Panc1 (cell line): ENCODE measurements at regions not wholly inside any gene's neighbourhood (a gene's known extent, or its start where the extent isn't known, plus 50 kb on each side); places are given as distances from the start of the nearest gene placed in this dataset.

ENCODE experiments used
- ATAC-seq: fragments of 200-7000 bp; cut with Tn5 transposase; 2 replicates; pipeline ENCODE4 v1.9.1; 2020; ENCODE audit warnings: mild to moderate bottlenecking, moderate library complexity
- BruUV-seq: library from RNA; stranded (reverse); fragments of 400-500 nt; replicated peaks from 2 replicates; lab custom pipeline; 2021; lab: Mats Ljungman, UMichigan
- CTCF ChIA-PET: fragments of 300-600 bp; sonication (Branson Sonifier 250); formaldehyde crosslinking; loops from one replicate; lab custom pipeline; 2022; ENCODE audit warnings: antibody characterized with exemption; lab: Charles Lee
- POLR2A ChIA-PET: fragments of 300-600 bp; sonication (Branson Sonifier 250); formaldehyde crosslinking; loops from one replicate; lab custom pipeline; 2022; ENCODE audit warnings: antibody characterized with exemption; lab: Charles Lee
- DNase-seq: peaks from one replicate; pipeline ENCODE4 v3.0.0-alpha.2; 2010; ENCODE audit warnings: low read depth, low spot score
- H3K27ac ChIP-seq: 2 replicates; pipeline ENCODE4 v1.5.1; 2011; ENCODE audit warnings: mild to moderate bottlenecking, low read length, inconsistent platforms
- H3K27me3 ChIP-seq: fragments of 200-500 bp; sonication (Bioruptor generic); 2 replicates; pipeline ENCODE4 v1.6.0; 2014; ENCODE audit warnings: low read length, inconsistent platforms; ENCODE audit not compliant: control insufficient read depth, insufficient read depth
- H3K36me3 ChIP-seq: fragments of 200-500 bp; sonication (Bioruptor generic); 2 replicates; pipeline ENCODE4 v1.5.1; 2014; ENCODE audit warnings: inconsistent platforms, mild to moderate bottlenecking, low read length, moderate library complexity; ENCODE audit not compliant: control insufficient read depth, insufficient read depth
- H3K4me1 ChIP-seq: 2 replicates; pipeline ENCODE4 v1.5.1; 2011; ENCODE audit warnings: inconsistent platforms, mild to moderate bottlenecking, low read length, moderate library complexity; ENCODE audit not compliant: control insufficient read depth, insufficient read depth
- H3K4me3 ChIP-seq, 2 experiments: 2 replicates each; pipeline ENCODE4 v1.5.1; 2011 to 2012; ENCODE audit warnings: low read depth in 2 of 2, low read length in 2 of 2, mild to moderate bottlenecking in 2 of 2, inconsistent platforms in 1 of 2, moderate library complexity in 1 of 2
- H3K9me3 ChIP-seq: fragments of 200-500 bp; sonication (Bioruptor generic); 2 replicates; pipeline ENCODE4 v1.5.1; 2014; ENCODE audit warnings: low read depth, mild to moderate bottlenecking, inconsistent platforms, low read length, moderate library complexity; ENCODE audit not compliant: control insufficient read depth, insufficient read depth
- POLR2AphosphoS5 ChIP-seq: IDR thresholded peaks from 2 replicates; pipeline ENCODE4 v1.6.1; 2012; ENCODE audit warnings: mild to moderate bottlenecking, low read depth, low read length, moderate library complexity
- SIN3A ChIP-seq: IDR thresholded peaks from 2 replicates; pipeline ENCODE4 v1.6.1; 2012; ENCODE audit warnings: low read depth, mild to moderate bottlenecking, low read length, moderate library complexity, borderline replicate concordance; ENCODE audit not compliant: insufficient read depth
- TCF7L2 ChIP-seq: IDR thresholded peaks from 2 replicates; pipeline ENCODE4 v1.6.1; 2011; ENCODE audit warnings: mild to moderate bottlenecking, low read depth, low read length, inconsistent platforms
- in situ Hi-C: cut with HindIII; loops from 2 replicates; pipeline ENCODE4 v1.10.0; 2016; ENCODE audit warnings: low sequenced_read_pairs, low pct_unique_long_range_greater_than_20kb
- intact Hi-C: fragments of 100-400 bp; cut with micrococcal nuclease; formaldehyde crosslinking; loops from one replicate; pipeline ENCODE4 v1.10.0; 2022; ENCODE audit not compliant: unreplicated experiment
- TF ChIP-seq, protein P1 (sequence below), 2 experiments: IDR thresholded peaks; 2 replicates each; pipeline ENCODE4 v1.6.1; 2011 to 2012; ENCODE audit warnings: low read depth in 2 of 2, control low read depth in 1 of 2, low read length in 1 of 2, mild to moderate bottlenecking in 1 of 2, moderate library complexity in 1 of 2; ENCODE audit not compliant: insufficient read depth in 1 of 2
- TF ChIP-seq, protein P2 (sequence below): fragments of 450-650 bp; IDR thresholded peaks from 2 replicates; pipeline ENCODE4 v1.5.1; 2017; ENCODE audit warnings: mild to moderate bottlenecking

DNA sequence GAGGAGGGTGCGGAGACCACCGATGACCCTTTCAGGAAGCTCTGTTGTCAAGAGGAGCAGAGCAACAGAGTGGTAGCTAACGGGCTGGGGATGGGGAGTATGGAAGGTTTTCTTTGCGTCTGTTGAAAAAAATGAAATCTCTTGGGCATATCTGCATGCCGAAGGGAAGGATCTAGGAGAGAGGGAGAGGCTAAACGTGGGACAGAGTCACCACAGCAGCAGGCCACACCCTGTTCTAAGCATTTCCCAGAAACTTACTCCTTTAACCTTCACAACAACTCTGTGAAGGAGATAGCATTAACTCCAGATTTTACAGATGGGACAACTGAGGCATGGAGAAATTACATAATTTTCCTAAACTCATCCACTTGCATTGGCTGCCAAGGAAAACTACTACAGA is 71.8 kb upstream of the EXOC1L start:
- ChIA-PET CTCF (no interaction called here), POLR2A (no interaction called here)
- H3K27ac ChIP-seq, result no peak overlapping the region
- intact Hi-C loops, result no loop called here
- no peaks in the 10 kb centered on the region for H3K9me3 ChIP-seq
- DNase-seq, result no peak
- no peak overlapping the region for H3K4me3 ChIP-seq
- no peaks in the 10 kb centered on the region for H3K27me3 ChIP-seq
- in situ Hi-C loops, result no loop called here
- H3K36me3 ChIP-seq, result no peaks in the 10 kb centered on the region
- no TSS peak for BruUV-seq
- no peaks in the 10 kb centered on the region for H3K4me1 ChIP-seq
- TF ChIP-seq SIN3A (no peak), POLR2AphosphoS5 (no peak), TCF7L2 (no peak)
- TF ChIP-seq, protein P1, sequence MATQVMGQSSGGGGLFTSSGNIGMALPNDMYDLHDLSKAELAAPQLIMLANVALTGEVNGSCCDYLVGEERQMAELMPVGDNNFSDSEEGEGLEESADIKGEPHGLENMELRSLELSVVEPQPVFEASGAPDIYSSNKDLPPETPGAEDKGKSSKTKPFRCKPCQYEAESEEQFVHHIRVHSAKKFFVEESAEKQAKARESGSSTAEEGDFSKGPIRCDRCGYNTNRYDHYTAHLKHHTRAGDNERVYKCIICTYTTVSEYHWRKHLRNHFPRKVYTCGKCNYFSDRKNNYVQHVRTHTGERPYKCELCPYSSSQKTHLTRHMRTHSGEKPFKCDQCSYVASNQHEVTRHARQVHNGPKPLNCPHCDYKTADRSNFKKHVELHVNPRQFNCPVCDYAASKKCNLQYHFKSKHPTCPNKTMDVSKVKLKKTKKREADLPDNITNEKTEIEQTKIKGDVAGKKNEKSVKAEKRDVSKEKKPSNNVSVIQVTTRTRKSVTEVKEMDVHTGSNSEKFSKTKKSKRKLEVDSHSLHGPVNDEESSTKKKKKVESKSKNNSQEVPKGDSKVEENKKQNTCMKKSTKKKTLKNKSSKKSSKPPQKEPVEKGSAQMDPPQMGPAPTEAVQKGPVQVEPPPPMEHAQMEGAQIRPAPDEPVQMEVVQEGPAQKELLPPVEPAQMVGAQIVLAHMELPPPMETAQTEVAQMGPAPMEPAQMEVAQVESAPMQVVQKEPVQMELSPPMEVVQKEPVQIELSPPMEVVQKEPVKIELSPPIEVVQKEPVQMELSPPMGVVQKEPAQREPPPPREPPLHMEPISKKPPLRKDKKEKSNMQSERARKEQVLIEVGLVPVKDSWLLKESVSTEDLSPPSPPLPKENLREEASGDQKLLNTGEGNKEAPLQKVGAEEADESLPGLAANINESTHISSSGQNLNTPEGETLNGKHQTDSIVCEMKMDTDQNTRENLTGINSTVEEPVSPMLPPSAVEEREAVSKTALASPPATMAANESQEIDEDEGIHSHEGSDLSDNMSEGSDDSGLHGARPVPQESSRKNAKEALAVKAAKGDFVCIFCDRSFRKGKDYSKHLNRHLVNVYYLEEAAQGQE (IDR thresholded peaks at IDR 0.05; ENCODE audit: insufficient read depth in 1 of 2, low read depth in 2 of 2, low read length in 1 of 2), result no peak
- ATAC-seq, result no peak

DNA sequence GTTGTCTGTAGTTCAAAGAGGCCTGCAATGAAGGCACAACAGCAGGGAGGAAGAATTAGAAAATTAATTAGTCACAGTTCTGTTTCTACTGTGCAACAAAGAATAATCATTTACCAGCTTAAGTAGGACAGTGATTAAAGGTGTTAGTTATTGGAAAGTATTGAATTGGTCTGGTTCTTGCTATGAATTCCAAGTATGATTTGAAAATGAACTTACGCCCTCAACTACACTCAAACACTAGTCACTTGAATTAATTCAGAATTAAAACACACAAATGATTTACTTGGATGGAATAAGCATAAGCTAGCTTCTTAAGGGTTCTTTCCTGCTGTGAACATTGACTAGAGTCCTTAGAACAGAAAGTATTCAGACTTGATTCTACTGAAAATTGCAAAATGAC is 69.9 kb upstream of the EXOC1L start:
- in situ Hi-C loops (no loop called here), intact Hi-C loops (no loop called here)
- TF ChIP-seq POLR2AphosphoS5 (no peak), TCF7L2 (no peak), SIN3A (no peak)
- TF ChIP-seq, protein P2, sequence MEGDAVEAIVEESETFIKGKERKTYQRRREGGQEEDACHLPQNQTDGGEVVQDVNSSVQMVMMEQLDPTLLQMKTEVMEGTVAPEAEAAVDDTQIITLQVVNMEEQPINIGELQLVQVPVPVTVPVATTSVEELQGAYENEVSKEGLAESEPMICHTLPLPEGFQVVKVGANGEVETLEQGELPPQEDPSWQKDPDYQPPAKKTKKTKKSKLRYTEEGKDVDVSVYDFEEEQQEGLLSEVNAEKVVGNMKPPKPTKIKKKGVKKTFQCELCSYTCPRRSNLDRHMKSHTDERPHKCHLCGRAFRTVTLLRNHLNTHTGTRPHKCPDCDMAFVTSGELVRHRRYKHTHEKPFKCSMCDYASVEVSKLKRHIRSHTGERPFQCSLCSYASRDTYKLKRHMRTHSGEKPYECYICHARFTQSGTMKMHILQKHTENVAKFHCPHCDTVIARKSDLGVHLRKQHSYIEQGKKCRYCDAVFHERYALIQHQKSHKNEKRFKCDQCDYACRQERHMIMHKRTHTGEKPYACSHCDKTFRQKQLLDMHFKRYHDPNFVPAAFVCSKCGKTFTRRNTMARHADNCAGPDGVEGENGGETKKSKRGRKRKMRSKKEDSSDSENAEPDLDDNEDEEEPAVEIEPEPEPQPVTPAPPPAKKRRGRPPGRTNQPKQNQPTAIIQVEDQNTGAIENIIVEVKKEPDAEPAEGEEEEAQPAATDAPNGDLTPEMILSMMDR, result no peak
- TF ChIP-seq, protein P1 (IDR thresholded peaks at IDR 0.05; ENCODE audit: insufficient read depth in 1 of 2, low read depth in 2 of 2, low read length in 1 of 2), result no peak
- no peak overlapping the region for H3K4me3 ChIP-seq
- no peak overlapping the region for H3K27ac ChIP-seq
- ChIA-PET POLR2A (no interaction called here), CTCF (no interaction called here)
- H3K36me3 ChIP-seq, result no peaks in the 10 kb centered on the region
- BruUV-seq, result no TSS peak
- H3K27me3 ChIP-seq, result no peaks in the 10 kb centered on the region
- H3K9me3 ChIP-seq, result no peaks in the 10 kb centered on the region
- no peaks in the 10 kb centered on the region for H3K4me1 ChIP-seq
- ATAC-seq (no peak), DNase-seq (no peak)
